ENCODE measurements at regions not wholly inside any gene's neighbourhood (a gene's known extent, or its start where the extent isn't known, plus 50 kb on each side); places are given as distances from the start of the nearest gene placed in this dataset.
"Not testable (repeated sequence)": the region's sequence is repeated elsewhere in the genome, so short reads cannot be mapped to it uniquely, and the experiment has no call there.

DNA sequence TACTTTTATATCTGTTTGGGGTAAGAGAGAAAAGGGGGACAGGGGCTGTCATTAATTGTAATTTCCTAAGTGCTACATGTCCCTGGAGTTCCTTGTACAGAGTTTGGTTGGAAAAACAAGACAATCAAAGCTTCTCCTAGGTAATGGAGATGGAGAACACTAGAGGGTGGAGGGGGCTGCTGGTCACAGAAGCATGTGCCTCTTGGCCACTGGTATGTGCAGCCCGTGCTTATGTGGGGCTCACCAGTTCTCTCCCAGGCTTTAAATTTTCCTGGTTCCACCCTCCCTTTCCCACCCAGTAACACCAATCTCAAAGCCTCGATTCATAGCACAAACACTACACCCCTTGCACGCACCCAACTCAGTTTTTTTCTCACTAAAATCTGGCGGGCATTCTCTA lies 165.6 kb downstream of the SAMD5 start:
- DNase-seq: no peak

DNA sequence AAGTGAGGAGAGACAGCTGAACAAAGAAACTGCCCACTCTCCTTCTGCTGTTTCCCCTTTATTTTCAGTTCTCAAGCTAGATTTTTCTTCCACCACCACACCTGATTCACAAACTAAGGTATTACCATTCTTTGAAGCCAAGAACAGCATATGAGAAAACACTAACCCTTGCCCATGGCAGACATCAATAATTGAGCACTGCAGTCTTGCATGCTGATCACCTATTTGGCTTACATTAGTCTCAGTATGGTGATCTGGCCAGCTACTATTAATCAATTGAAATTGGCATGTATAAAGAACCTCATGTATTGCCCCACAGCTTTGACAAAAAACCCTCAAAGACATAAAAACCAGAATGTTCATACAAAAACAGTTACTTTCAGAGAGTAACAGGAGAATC lies 166.3 kb downstream of the SAMD5 start:
- no peak for DNase-seq

DNA sequence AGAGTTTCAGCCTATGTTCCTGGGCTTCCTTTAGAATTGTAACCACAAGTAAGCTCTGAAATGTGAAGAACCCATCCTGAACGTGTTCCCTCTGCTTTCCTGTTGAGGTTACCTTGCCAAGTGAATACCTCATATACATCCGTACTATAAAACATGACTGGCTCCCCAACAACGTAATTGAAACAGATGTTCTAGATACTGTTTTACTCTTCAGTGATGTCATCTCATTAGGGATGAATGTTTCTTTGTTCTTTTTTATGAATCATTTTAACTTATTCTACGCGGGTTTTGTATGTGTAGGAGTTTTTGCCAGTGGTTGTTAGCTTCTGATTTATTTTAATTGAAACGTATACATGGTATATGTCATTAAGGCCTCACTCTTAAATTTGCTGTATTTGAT lies 166.8 kb downstream of the SAMD5 start:
- no peak for DNase-seq

DNA sequence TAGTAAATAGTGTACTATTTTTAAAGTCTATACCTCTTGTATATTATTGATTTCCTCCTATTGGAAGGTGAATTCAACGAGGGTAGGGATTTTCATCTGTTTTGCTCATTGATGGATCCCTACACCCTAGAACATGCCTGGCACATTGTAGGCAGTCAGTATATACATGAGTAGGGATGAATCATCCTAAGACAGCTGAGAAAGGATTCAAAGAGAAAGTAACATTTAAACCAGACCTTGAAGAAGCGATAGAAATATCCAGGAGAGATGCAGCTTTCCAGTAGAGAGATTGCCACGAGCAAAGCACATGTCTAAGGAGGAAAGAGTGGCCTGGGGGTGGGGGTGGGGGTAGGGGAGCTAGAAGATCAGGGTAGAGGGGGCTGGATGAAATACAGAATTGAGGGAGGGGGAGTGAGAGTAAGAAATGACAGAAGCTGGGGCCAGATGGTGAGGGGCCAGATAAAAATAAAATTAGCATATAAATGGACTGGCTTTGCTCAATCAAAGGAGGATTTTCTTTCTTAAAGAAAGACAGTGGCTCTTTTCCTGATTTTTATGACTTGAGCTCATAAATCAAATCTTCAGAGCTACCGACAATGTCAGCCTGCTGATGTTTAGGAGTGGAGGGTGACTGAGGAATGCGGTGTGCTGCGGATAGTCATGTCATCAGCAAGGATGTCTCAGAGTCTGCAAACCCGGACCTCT lies 168.2 kb downstream of the SAMD5 start:
- no peak for DNase-seq

DNA sequence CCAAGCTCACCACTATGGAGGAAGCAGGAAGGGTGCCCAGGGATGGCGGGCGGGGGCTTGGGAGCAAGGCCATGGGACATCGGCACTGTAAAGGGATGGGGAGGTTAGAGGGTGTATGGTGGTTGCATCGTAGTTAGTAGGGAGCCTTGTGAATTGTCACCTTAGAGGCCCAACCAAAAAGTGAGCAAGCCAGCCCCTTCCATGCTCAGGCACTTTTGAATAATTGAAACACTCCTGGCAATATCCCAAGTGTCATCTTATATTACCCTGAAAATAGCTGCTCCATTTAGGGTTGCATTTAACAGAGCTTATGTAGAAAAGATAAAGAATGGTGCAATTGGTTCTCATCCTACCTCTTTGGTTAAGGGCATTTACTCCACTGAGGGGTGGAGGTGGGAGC lies 169.2 kb downstream of the SAMD5 start:
- DNase-seq: no peak

DNA sequence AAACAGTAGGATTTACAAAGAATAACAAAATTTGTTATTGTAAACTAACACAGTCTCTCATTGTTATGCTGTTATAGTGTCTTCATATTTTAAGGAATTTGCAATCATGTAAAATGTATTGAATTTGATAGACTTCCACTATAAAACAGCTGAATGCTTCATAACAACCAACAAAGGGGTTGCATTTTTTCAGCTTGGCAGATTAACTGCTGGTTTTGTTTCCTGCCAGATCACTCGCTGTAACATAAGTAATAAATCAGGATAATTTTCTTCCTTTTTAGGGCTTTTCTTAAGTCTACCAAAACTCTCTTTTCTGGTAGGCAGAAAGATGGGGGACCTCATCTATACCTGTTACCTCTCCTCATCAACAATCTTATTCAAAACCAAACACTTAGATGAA lies 169.8 kb downstream of the SAMD5 start:
- DNase-seq: no peak

DNA sequence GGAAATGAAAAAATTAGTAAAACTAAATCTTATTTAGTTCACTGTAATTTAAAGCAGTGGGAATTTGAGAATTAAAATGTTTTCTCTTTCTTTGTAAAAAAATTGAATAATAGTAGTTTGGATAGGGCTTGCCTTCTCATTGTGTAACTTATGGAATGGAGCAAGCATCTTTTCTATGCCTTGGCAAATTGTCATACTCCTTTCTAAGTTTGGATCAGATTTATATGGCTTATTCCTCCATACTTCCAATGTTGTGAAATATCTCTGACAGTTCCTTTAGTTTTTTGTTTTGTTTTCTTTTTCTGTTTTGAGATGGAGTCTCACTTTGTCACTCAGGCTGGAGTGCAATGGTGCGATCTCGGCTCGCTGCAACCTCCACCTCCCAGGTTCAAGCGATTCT lies 176.4 kb downstream of the SAMD5 start:
- DNase-seq: no peak

DNA sequence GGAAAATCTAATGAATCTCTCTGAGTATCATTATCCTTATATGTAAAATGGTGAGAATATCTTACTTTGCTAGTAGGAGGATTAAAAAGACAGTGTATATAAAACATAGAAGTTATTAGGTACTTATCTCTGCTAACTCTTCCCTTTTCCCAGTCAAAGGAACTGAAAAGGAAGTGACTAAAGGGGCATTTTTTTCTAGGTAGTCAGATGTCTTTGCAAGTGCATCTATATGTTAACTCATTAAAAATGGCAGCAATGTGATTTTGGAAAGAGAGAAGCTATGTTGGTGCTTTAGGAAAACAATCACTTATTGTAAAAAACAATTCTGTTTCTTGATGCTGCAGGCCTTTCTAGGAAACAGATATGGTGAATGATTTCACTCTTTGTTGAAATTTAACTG lies 180.9 kb downstream of the SAMD5 start:
- DNase-seq: no peak

DNA sequence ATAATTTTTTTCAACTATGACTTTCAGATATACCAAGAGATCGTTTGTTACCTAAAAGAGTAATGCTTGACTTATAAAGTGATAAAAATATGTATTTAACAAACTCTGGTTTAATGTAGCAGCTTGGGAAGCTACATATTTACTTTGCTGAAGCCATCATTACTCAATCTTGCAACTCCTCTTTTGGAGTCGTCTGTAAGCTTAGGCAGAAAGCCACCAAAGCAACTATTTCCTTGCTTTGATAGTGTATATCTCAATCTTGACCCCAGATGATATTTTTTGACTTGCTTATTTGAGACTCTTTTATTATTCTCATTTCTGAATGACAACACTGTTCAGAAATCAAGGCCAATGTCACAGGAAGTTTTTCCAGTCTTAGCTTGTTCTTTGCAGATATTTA lies 183.0 kb downstream of the SAMD5 start:
- DNase-seq: no peak

DNA sequence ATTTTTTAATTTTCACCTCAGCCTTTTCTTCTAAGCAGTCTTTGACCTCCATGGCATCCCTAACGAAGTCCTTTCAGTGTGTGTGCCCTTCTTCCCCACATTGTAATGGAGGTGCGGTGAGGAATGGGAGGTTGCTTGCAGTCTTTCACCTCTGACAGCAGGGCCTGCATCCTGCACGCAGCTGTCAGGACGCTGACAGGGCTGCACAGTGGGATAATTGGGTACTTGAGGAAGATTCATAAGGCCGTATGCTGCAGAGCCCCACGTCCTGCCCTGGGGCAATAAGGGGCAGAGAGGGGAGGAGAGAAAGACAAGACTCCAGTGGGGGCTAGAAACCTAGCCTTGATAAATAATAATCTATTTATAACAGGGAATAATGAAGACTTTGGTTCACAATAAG lies 184.7 kb downstream of the SAMD5 start:
- DNase-seq: no peak

DNA sequence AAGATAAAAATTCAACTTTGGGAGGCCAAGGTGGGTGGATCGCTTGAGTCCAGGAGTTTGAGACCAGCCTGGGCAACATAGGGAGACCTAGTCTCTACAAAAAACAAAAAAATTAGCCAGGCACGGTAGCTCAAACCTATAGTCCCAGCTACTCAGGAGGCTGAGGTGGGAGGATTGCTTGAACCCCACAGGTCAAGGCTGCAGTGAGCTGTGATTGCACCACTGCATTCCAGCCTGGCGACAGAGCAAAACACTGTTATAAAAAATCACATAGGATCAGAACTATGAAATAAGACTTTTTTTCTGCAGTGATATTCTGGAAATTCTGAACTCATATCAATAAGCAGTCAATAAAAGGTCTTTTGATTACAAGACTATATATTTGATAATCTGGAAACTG lies 186.1 kb downstream of the SAMD5 start:
- DNase-seq: not testable (repeated sequence)

DNA sequence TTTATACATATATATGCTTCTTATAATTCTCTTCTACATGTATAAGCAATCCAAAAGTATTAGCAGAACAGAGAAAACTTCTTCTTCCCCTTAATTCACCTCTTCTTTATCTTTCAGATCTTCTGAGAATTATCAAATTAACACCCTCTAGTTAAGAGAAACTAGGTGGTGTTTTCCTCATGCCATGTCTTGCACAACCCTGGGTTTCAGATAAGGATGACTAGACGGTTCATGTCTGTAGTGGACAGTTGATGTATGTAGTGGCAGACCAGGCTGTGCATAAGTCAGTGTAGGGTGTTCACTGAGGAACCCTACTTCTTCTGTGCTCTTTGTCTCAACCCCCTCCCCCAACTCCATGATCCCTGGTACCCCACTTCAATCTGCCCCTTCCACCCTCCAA lies 187.3 kb downstream of the SAMD5 start:
- DNase-seq: no peak

DNA sequence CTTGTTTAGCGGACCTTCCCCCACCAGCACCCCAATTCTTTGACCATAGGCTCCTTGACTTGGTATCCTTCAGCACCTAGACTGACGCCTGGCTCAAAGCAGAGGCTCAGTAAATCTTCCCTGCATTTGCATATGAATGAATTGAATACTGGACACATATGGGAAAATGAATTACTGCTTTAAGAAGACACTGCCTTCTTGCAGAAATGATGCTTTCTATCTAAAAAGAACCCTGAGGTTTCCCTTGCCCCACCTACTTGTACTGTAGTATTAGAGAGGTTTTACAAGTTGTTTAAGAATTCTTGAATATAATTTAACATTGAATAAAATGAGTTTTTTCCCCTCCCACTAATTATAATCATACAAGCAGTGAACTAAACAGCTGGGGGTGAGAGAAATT lies 190.7 kb downstream of the SAMD5 start:
- DNase-seq: no peak

DNA sequence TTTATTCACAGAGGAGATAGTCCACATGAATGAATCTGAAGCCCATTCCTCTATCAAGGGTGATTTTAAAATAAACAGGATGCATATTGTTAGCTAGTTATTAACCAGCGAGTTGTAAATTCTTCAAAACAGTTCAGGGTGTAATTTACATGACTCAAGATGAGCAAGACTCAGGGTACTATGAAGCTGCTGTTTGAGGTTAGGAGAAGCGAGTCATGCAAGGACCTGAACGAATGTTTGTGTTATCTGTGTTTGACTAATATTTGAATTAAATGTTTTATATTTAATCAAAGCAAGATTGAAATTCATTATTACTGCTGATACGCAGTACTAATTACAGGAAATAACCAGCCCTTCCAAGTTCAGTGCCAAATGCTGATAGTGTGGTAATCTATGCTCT lies 191.1 kb downstream of the SAMD5 start:
- no peak for DNase-seq

DNA sequence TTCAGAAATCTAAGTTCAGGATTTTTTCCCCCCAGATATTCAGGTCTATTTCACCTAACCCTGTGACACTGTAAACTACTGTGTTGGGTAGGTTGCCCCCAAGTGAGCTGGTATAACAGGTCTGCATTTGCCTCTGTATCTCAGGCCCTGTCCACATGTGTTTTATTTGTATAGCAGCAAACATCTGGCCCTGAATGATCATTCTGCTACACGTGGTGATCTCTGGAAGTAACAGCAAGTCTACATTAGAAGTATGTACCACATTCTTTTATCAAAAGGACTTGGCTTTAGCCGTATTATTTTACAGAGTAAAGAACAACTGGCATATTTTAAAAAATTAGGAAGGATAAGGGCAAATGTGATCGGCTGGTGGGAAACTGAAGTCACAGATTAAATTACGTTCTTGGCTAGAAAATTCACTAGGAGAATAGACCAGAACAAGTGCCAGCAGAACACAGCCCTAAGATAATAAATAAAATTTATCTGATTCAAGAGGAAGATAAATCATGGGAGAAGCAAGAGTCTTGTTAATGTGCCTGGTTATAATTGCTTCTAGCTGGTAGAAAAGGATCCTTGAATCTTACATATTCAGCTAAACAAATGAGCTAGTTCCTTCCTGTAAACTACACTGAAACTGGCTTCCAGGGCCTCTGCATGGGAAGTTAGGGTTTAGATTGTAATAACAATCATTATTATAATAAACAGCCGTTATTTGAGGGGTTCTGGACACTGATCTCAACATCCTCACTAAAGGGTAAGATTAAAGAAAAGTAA lies 192.1 kb downstream of the SAMD5 start:
- DNase-seq: no peak

DNA sequence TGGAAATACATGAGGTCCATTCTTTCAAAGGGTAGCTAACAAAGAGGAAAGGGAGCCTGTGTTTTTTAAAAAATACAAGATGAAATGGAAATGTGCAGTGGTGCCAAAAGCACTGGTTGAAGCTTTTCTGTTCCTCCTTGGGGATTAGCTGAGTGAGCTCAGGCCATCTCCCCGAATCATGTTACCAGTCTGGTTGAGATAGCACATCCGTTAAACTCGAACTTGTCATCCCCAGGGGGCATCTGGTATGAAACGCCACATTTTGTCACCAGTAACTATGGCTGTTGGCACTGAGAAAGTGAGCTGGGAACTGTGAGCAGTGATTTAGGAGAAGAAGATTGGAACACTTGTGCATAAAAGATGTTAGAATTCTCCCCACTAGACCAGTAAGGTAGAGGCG lies 196.2 kb downstream of the SAMD5 start:
- no peak for DNase-seq

DNA sequence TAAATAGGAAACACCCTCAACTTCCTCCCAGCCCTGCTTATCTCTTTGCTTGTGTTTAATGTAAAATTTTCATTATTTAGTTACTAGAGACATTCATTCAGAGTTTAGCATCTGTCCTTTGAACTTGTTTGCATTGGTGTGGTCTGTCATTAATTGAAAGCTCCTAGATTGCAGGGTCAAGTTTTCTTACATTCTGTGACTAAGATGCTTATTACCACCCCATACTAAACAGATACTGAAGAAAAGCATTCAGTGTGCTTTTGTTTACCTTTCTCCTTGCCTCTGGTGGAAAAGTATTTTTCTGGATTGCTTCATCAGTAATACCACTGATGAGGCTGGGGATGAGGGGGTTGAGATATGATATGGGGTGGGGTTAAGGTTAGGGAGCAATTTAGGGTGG lies 199.0 kb downstream of the SAMD5 start:
- DNase-seq: no peak

DNA sequence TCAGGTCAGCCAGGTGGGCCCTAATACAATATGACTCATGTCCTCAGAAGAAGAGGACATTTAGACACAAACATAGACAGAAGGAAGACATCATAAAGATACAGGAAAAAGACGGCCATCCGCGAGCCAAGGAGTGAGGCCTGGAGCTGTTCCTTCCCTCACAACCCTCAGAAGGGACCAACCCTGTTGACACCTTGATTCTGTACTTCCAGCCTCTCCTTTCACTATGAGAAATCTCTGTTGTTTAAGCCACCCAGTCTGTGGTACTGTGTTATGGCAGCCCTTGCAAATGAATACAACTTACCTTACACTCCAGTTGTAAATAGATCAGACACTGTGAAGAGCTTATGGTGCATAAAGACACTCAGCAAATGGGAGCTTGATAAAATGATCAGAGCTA lies 199.7 kb downstream of the SAMD5 start:
- DNase-seq: no peak

DNA sequence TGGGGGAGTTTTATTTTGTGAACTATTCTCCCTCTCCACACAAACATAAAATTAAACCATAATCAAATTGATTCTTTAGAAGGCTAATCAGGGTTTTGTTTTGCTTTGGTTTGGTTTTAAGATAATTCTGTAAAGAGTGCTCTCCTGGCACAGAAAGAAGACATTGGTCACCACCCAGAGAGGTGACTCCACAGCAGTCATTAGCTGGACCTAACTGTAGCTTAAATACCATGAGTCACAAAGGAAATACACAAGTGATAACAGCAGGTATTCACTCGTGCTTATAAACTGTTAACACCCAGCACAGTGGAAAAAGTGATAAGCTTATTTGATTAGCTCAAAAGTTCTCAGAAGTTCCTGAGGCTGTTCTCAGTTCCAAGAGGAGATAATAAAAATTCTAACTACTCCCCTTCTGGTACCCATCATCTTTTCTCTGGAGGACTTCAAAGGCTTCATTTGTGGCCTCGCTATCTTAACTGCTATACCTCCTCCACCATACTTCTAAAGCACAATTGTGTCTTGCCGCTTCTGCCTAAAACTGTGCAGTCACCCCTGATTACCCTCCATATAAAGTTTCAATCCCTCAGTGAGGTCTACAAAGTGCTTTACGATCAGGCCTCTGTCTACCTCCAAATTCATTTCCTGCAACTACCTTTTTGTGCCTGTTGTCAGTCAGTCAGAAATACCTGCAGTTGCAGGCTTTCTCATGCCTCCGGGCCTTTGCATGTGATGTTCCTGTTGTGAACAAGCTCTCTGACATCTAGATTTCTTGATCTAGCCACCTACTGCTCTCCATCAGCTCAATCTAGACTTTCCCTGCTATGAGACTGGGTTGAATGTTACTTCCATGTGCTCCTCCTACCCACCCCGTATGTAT lies 201.1 kb downstream of the SAMD5 start:
- no peak for DNase-seq

DNA sequence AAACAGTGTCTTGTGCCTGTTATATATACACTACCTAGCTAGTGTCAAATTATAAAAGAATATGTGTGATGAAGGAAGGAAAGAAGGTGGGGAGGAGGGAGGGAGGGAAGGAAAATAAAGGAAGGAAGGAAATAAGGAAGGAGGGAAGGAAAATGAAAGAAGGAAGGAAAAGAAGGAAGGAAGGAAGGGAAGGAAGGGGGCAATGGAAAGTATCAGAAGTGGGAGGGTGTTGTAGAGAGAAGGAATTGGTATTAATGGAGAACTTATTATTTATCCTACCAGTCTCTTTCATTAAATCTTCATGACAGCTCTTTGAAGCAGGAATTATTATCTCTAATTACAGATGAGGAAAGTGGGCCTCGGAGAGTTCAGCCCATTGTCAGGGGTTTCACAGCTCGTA lies 202.4 kb downstream of the SAMD5 start:
- DNase-seq: no peak

DNA sequence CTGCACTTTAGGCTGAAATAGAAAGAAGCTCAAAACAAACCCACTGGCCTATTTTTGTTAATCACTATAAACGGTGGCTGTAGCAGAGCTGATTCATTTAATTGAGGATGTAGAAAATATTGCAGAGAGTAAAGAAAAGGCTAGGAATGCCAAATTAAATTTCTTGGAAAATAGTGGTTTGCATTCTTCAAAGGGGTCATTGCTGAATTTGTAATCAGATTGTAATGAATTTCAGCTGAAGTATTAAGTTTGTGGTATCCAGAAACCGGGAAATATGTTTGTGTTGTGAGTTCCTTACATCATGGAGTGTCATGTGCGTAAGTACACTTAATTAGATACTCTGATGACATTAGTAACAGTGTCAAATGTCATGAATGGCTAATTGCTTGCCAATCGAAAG lies 203.0 kb downstream of the SAMD5 start:
- no peak for DNase-seq

DNA sequence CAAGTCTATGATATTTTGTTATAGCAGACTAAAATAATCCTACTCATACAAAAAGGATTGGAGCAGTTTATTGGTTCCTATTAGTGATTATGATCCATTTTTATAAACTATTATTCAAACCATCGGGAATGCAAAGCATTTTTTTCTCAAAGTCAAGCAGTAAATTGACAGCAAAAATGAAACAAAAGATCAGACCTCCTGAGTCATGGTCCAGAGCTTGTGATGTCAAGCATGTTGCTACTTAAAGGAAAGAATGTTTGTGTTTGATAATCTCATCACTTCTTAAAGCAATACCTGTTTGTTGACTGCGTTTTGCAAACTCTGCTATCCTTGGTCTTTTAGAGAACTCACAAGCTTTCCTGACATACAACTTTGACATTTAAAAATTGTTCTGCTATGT lies 204.4 kb downstream of the SAMD5 start:
- no peak for DNase-seq

DNA sequence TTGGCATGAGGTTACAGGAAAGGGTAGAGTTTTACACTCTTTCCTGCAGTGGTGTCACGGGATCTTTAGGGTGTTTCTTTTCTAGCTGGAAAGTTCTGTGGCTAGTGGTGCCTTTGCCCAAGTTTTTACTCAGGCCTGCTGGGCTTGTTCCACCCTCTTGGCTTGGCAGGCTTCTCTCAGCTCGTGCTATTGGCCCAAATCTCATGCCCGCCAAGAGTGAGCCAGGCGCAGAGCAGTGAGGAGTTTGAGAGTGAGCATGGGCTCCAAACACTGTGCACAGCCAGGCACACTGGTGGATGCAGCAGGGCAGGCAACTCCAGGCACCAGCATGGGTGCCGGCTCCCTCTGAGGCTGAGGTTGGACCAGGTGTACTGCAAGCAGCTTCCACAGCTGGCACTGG lies 206.5 kb downstream of the SAMD5 start:
- no peak for DNase-seq

DNA sequence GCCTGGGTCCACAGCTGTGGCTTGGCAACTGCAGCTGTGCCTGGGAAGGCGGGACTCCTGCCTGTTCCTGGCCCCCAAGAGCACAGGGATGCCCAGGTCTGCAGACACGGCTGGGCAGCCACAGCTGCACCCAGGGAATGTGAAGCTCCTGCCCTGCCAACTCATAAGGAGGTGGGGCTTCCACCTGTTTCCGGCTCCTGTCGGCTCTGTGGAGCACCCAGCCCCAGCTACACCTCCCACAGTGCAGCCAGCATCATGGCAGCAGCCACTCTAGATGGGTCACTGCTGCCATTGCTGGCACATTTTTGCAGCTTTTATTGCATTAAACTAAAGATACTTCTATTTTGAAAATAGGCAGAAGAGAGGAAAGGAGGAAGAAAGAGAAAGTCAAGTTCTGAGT lies 207.9 kb downstream of the SAMD5 start:
- no peak for DNase-seq
